Kidney (tissue), 13 donors: ENCODE measurements at regions not wholly inside any gene's neighbourhood (a gene's known extent, or its start where the extent isn't known, plus 50 kb on each side); places are given as distances from the start of the nearest gene placed in this dataset.

Source experiments
- DNase-seq, 5 donors: peaks; one replicate each; pipeline ENCODE4 v3.0.0-alpha.2; 2013 to 2020
- FAIRE-seq: peaks from 2 replicates; lab custom pipeline; 2012; peaks lifted over from hg19 to GRCh38; lab: Jason Lieb, UNC
- H3K27ac ChIP-seq, 2 donors: one replicate each; pipeline ENCODE4 v1.7.0; 2013; ENCODE audit warnings: low read depth in 2 of 2, low read length in 2 of 2, inconsistent platforms in 1 of 2
- H3K27me3 ChIP-seq: one replicate; pipeline ENCODE4 v1.7.1; 2013; ENCODE audit warnings: low read length, inconsistent platforms; ENCODE audit not compliant: control insufficient read depth, insufficient read depth
- H3K36me3 ChIP-seq, 3 donors: one replicate each; pipeline versions ENCODE4 v1.7.0 to v1.7.1; 2013; ENCODE audit warnings: low read length in 3 of 3, control low read depth in 1 of 3, inconsistent platforms in 1 of 3; ENCODE audit not compliant: insufficient read depth in 3 of 3, control insufficient read depth in 2 of 3
- H3K4me1 ChIP-seq, 3 donors: one replicate each; pipeline versions ENCODE4 v1.7.0 to v1.7.1; 2013; ENCODE audit warnings: low read length in 3 of 3, inconsistent platforms in 1 of 3, low read depth in 1 of 3; ENCODE audit not compliant: control insufficient read depth in 2 of 3, insufficient read depth in 2 of 3
- H3K4me3 ChIP-seq, 3 donors: one replicate each; pipeline versions ENCODE4 v1.7.0 to v1.8.1; 2013; ENCODE audit warnings: low read length in 3 of 3, control low read depth in 1 of 3, inconsistent platforms in 1 of 3
- H3K9ac ChIP-seq, 3 donors: one replicate each; pipeline versions ENCODE4 v1.7.0 to v1.7.1; 2013; ENCODE audit warnings: low read length in 3 of 3, control low read depth in 1 of 3, inconsistent platforms in 1 of 3
- H3K9me3 ChIP-seq, 3 donors: one replicate each; pipeline versions ENCODE4 v1.7.0 to v1.7.1; 2013; ENCODE audit warnings: low read length in 3 of 3, control low read depth in 1 of 3, inconsistent platforms in 1 of 3; ENCODE audit not compliant: control insufficient read depth in 2 of 3, insufficient read depth in 1 of 3
- CTCF ChIP-seq: IDR thresholded peaks from 3 replicates; pipeline ENCODE4 v1.5.1; 2012; ENCODE audit warnings: mild to moderate bottlenecking, moderate library complexity, borderline replicate concordance; ENCODE audit not compliant: insufficient read depth; ENCODE audit errors: extremely low read depth
- intact Hi-C: fragments of 100-400 bp; cut with DNase I; formaldehyde crosslinking; loops from one replicate; pipeline ENCODE4 v1.11.1; 2022
- donor health status: control.
- donor health status: control.
- donor health status: control.
- donor health status: control.
- donor health status: control.
- donor health status: DM: yes; HTN: yes; CAD: no.
- donor health status: Normal renal cell carcinoma (clear cell type).

DNA sequence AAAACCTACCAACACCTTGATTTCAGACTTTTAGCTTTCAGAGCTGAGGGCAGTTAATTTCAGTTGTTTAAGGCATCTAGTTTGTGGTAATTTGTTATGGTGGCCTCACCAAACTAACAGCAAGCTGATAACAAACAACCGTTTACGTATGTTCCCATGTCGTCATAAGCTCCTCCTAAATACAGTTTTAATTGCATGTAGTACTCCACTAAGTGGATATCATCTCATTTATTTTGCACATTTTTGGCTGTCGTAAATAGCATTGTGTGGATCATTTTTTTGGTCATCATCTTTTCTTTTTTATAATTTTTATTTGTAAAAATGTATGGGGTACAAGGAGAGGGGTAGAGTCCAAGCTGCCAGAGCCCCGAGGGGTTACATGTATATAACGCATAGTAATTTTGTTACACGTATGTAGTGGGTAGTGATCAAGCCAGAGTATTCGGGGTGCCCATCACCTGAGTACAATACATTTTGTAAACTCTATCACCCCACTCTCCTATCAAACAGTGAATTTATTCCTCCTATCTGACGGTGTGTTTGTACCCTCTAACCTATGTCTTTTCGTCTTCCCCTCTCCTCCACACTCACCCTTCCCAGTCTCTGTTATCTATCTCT is 89.2 kb upstream of the MYCN start:
- H3K36me3 ChIP-seq, result no peaks in the 10 kb centered on the region
- H3K27ac ChIP-seq, result no peak overlapping the region
- DNase-seq, result no peak
- no peak for TF ChIP-seq CTCF
- no peaks in the 10 kb centered on the region for H3K4me1 ChIP-seq
- no peak overlapping the region for H3K9ac ChIP-seq
- H3K9me3 ChIP-seq, result no peaks in the 10 kb centered on the region
- FAIRE-seq, result no peak
- no peak overlapping the region for H3K4me3 ChIP-seq
- no peaks in the 10 kb centered on the region for H3K27me3 ChIP-seq
- intact Hi-C loops, result no loop called here

DNA sequence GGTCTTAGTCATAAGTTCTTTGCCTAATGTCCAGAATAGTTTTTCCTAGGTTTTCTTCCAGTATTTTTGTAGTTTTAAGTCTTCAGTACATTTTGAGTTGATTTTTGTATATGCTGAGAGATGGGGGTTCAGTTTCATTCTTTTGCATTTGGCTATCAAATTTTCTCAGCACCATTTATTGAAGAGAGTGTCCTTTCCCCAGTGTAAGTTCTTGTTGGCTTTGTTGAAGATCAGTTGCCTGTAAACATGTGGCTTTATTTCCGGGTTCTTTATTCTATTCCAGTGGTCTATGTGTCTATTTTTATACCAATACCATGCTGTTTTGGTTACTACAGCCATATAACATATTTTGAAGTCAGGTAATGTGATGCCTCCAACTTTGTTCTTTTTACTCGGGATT is 87.5 kb upstream of the MYCN start:
- Histone ChIP-seq H3K27ac (no peak overlapping the region), H3K4me3 (no peak overlapping the region), H3K9me3 (no peaks in the 10 kb centered on the region), H3K27me3 (no peaks in the 10 kb centered on the region), H3K9ac (no peak overlapping the region), H3K36me3 (no peaks in the 10 kb centered on the region), H3K4me1 (no peaks in the 10 kb centered on the region)
- TF ChIP-seq CTCF, result no peak
- FAIRE-seq (no peak), DNase-seq (no peak)
- intact Hi-C loops, result no loop called here

GRCh38 chr2:15853903-15854302 is 86.4 kb upstream of the MYCN start:
- intact Hi-C loops, result no loop called here
- no peak for TF ChIP-seq CTCF
- no peak for FAIRE-seq
- no peaks in the 10 kb centered on the region for H3K9me3 ChIP-seq
- no peak overlapping the region for H3K4me3 ChIP-seq
- DNase-seq, result no peak
- no peaks in the 10 kb centered on the region for H3K36me3 ChIP-seq
- H3K27ac ChIP-seq, result no peak overlapping the region
- H3K9ac ChIP-seq, result no peak overlapping the region
- no peaks in the 10 kb centered on the region for H3K4me1 ChIP-seq
- no peaks in the 10 kb centered on the region for H3K27me3 ChIP-seq

DNA sequence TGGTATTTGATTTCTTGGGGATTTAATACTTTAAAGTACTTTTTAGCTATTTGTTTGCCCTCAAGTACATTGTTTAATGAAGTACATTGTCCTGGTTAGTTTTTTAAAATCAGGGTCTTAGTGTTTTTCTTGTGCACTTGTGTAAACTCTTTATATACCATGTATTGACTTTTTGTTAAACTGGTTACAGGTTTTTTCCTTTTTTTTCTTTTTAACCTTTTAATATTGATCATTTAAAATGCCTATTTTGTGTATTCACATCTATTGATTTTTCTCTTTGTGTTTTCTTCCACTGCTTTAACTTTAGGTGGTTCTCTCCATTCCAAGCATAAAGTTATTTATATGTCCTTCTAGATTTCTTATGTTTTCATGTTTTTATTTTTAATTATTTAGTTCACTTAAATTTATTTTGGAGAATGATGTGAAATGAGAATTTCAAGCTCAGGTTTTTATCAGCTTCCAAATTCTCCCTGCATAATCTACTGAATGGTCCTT is 84.5 kb upstream of the MYCN start:
- intact Hi-C loops, result no loop called here
- no peak for TF ChIP-seq CTCF
- Histone ChIP-seq H3K9me3 (no peaks in the 10 kb centered on the region), H3K9ac (no peak overlapping the region), H3K27ac (no peak overlapping the region), H3K4me3 (no peak overlapping the region), H3K36me3 (no peaks in the 10 kb centered on the region), H3K4me1 (no peaks in the 10 kb centered on the region), H3K27me3 (no peaks in the 10 kb centered on the region)
- no peak for FAIRE-seq
- no peak for DNase-seq
